ENCODE measurements at regions not wholly inside any gene's neighbourhood (a gene's known extent, or its start where the extent isn't known, plus 50 kb on each side); places are given as distances from the start of the nearest gene placed in this dataset.

DNA sequence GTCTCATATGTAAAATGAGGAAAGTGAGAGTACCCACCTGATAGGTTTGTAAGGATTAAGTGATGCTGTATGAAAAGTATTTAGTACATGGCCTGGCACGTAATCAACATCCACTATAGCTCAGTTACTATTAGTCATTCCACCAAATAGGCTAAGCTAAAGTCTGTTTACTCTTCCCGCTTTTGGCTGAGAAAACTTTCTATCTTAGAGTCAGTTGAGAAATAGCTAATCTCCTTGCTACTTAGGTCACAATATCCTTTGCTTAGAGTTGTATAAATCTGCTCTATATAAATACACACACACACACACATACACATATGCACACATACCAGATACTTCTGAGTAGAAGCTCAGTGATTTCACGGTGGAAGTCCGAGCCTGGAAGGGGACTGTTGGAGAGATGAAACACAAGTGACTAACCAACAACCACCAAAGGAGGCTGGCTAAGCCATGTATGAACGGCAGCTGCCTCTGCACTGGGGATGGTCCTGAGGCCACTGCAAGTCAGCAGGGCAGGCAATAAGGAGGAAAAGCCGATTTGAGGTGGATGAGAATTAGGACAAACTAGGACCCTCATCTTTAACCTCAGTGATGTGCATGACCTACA lies 104.6 kb upstream of the EPHA4 start:
- Histone ChIP-seq H3K27ac (no peak overlapping the region), H3K27me3 (replicated peaks; ENCODE audit: insufficient read depth) (no peaks in the 10 kb centered on the region), H3K9me3 (no peaks in the 10 kb centered on the region), H3K36me3 (no peaks in the 10 kb centered on the region), H3K4me3 (no peak overlapping the region), H3K4me1 (replicated peaks) (no peaks in the 10 kb centered on the region)
- 79% methylated on average over 6 of the region's 6 CpGs for WGBS
- DNase-seq (ENCODE audit: low spot score): no peak
- TF ChIP-seq, protein P1, sequence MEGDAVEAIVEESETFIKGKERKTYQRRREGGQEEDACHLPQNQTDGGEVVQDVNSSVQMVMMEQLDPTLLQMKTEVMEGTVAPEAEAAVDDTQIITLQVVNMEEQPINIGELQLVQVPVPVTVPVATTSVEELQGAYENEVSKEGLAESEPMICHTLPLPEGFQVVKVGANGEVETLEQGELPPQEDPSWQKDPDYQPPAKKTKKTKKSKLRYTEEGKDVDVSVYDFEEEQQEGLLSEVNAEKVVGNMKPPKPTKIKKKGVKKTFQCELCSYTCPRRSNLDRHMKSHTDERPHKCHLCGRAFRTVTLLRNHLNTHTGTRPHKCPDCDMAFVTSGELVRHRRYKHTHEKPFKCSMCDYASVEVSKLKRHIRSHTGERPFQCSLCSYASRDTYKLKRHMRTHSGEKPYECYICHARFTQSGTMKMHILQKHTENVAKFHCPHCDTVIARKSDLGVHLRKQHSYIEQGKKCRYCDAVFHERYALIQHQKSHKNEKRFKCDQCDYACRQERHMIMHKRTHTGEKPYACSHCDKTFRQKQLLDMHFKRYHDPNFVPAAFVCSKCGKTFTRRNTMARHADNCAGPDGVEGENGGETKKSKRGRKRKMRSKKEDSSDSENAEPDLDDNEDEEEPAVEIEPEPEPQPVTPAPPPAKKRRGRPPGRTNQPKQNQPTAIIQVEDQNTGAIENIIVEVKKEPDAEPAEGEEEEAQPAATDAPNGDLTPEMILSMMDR (IDR thresholded peaks at IDR 0.05): no peak
- TF ChIP-seq POLR2AphosphoS5 (IDR thresholded peaks at IDR 0.05) (no peak), POLR2A (IDR thresholded peaks at IDR 0.05) (no peak)
- intact Hi-C loops (cut with DNase I): no loop called here

DNA sequence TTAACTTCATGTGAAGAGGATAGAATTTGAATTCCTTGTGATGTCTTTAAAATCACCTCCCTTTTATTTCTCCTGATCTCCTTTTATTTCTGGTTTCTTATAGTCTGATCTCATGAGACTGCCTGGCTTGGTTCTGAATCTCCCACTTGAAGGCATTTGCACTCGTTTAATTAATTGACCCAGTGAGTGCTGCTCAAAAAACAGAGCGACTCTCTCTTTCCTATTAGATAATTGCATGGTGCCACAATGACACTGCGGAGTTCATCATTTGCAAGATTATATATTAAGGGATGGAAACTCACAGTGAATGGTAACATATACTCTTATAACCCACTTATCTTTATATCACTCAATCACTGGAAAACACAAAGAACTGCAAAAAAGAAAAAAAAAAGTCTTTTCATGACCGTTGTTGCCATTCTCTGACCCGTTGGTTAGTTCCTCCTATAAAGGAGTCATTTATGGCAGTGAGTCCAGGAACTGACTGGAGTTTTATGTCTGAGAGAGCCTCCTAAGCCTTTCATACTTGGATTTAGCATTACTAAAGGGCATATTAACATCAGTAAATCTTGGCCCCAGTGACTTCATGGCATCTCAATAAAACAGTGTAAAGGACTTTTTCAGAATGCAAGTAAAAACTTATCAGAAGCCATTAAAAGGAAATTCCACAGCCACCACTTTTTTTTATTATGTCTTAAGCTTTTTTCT lies 103.3 kb upstream of the EPHA4 start:
- DNase-seq (ENCODE audit: low spot score): no peak
- Histone ChIP-seq H3K9me3 (no peaks in the 10 kb centered on the region), H3K4me1 (replicated peaks) (no peaks in the 10 kb centered on the region), H3K4me3 (no peak overlapping the region), H3K36me3 (no peaks in the 10 kb centered on the region), H3K27ac (no peak overlapping the region), H3K27me3 (replicated peaks; ENCODE audit: insufficient read depth) (no peaks in the 10 kb centered on the region)
- intact Hi-C loops (cut with DNase I): no loop called here
- 32% methylated on average over 5 of the region's 5 CpGs for WGBS
- TF ChIP-seq, protein P1 (IDR thresholded peaks at IDR 0.05): no peak
- TF ChIP-seq POLR2A (IDR thresholded peaks at IDR 0.05) (no peak), POLR2AphosphoS5 (IDR thresholded peaks at IDR 0.05) (no peak)

DNA sequence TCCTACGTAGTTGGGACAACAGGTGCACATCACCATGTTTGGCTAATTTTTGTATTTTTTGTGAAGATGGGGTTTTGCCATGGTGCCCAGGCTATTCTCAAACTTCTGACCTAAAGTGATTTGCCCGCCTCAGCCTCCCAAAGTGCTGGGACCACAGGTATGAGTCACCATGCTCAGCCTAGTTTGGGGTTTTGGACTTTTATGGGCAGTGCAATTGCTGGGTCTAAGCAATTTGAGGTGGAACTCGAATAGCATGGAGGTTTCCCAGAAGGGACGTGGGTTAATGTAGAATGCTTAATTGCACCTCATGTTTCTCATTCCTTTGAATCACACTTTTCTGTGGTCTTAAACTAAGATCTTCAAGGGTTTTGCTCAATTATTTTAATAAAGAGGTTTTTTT lies 102.3 kb upstream of the EPHA4 start:
- Histone ChIP-seq H3K27me3 (replicated peaks; ENCODE audit: insufficient read depth) (no peaks in the 10 kb centered on the region), H3K4me3 (no peak overlapping the region), H3K9me3 (no peaks in the 10 kb centered on the region), H3K27ac (no peak overlapping the region), H3K36me3 (no peaks in the 10 kb centered on the region), H3K4me1 (replicated peaks) (no peaks in the 10 kb centered on the region)
- intact Hi-C loops (cut with DNase I): no loop called here
- TF ChIP-seq POLR2AphosphoS5 (IDR thresholded peaks at IDR 0.05): no peak
- TF ChIP-seq, protein P1 (IDR thresholded peaks at IDR 0.05): no peak
- TF ChIP-seq POLR2A (IDR thresholded peaks at IDR 0.05): no peak
- no peak for DNase-seq (ENCODE audit: low spot score)
- WGBS: 82% methylated on average over 4 of the region's 4 CpGs

DNA sequence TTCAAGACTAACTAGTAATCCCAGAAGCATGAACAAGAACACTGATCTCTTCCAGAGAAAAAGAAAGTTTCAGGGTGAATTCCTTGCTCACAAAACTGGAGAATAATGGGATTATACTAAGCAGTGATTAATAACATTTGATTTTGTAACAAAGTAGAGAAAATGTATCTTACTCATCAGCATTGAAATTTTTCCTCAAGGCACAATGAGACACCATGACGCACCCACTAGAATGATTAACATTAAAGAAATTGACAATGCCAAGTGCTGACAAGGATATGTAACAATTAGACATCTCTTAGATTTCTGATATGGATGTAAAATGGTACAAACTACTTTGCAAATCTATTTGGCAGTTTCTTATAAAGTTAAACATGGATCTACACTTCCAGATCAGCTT lies 101.1 kb upstream of the EPHA4 start:
- Histone ChIP-seq H3K27me3 (replicated peaks; ENCODE audit: insufficient read depth) (no peaks in the 10 kb centered on the region), H3K36me3 (no peaks in the 10 kb centered on the region), H3K4me1 (replicated peaks) (no peaks in the 10 kb centered on the region), H3K9me3 (no peaks in the 10 kb centered on the region), H3K4me3 (no peak overlapping the region), H3K27ac (no peak overlapping the region)
- 97% methylated on average over 1 of the region's 1 CpG for WGBS
- TF ChIP-seq, protein P1 (IDR thresholded peaks at IDR 0.05): no peak
- TF ChIP-seq POLR2AphosphoS5 (IDR thresholded peaks at IDR 0.05): no peak
- TF ChIP-seq POLR2A (IDR thresholded peaks at IDR 0.05): no peak
- no peak for DNase-seq (ENCODE audit: low spot score)
- intact Hi-C loops (cut with DNase I): no loop called here

DNA sequence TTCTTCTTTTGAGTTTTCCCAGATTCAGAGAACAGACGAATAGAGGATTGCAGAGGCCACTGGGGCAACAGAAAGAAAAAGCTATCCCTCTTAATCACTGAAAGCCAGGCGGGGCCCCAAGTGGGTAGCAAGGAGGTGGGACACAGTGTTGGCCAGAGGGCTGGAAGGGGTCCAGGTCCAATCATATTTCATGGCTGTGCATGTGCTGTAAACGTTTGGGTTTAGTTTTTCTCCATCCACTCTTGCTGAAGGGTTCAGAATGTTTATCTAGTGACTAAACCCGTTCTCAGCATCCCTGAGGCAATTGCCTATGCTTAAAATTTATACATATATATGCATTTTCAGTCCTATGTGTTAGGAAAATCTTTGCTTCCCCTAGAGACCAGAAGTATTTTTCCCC lies 99.4 kb upstream of the EPHA4 start:
- Histone ChIP-seq H3K9me3 (no peaks in the 10 kb centered on the region), H3K4me3 (no peak overlapping the region), H3K27ac (no peak overlapping the region), H3K27me3 (replicated peaks; ENCODE audit: insufficient read depth) (no peaks in the 10 kb centered on the region), H3K36me3 (no peaks in the 10 kb centered on the region), H3K4me1 (replicated peaks) (no peaks in the 10 kb centered on the region)
- DNase-seq (ENCODE audit: low spot score): no peak
- 54% methylated on average over 4 of the region's 4 CpGs for WGBS
- TF ChIP-seq POLR2A (IDR thresholded peaks at IDR 0.05) (no peak), POLR2AphosphoS5 (IDR thresholded peaks at IDR 0.05) (no peak)
- TF ChIP-seq, protein P1 (IDR thresholded peaks at IDR 0.05): no peak
- intact Hi-C loops (cut with DNase I): no loop called here
